A549 (cell line): ENCODE measurements at regions not wholly inside any gene's neighbourhood (a gene's known extent, or its start where the extent isn't known, plus 50 kb on each side); places are given as distances from the start of the nearest gene placed in this dataset.

Experiments
- ATAC-seq, 2 experiments: fragments of 200-7000 bp in 1 of 2; fragments of >200 bp in 1 of 2; cut with Nextera tagmentation in 1 of 2; cut with Tn5 transposase in 1 of 2; 3 replicates each; pipeline versions ENCODE4 v1.8.0 to v1.9.1; 2018 to 2020; ENCODE audit warnings: mild to moderate bottlenecking in 1 of 2, moderate library complexity in 1 of 2
- CTCF ChIA-PET: fragments of 300-600 bp; sonication (Branson Sonifier 250); formaldehyde crosslinking; extraction: SDS; loops from one replicate; lab custom pipeline; 2021; ENCODE audit warnings: antibody characterized with exemption, inconsistent platforms; lab: Yijun Ruan, JAX
- POLR2A ChIA-PET: fragments of 350-600 bp; formaldehyde crosslinking; extraction: SDS; loops from one replicate; lab custom pipeline; 2021; ENCODE audit warnings: antibody characterized with exemption, inconsistent platforms; lab: Yijun Ruan, JAX
- DNase-seq, 2 experiments: peaks; one replicate each; pipeline versions ENCODE4 v3.0.0 to v3.0.0-alpha.2; 2011 to 2016; ENCODE audit warnings: low read depth in 1 of 2, low spot score in 1 of 2
- FAIRE-seq: peaks from 2 replicates; lab custom pipeline; 2011; peaks lifted over from hg19 to GRCh38; lab: Jason Lieb, UNC
- H3K27ac ChIP-seq, 2 experiments: fragments of >200 bp; sonication (Bioruptor Twin); formaldehyde crosslinking; 3 replicates each; pipeline ENCODE4 v1.5.1; 2016 to 2017
- H3K4me1 ChIP-seq: fragments of >200 bp; sonication (Bioruptor Twin); formaldehyde crosslinking; 3 replicates; pipeline ENCODE4 v1.6.1; 2016
- H3K4me2 ChIP-seq: fragments of >200 bp; sonication (Bioruptor Twin); formaldehyde crosslinking; 3 replicates; pipeline ENCODE4 v1.6.1; 2016
- H3K4me3 ChIP-seq: fragments of >200 bp; sonication (Bioruptor Twin); formaldehyde crosslinking; 3 replicates; pipeline ENCODE4 v1.5.1; 2016
- H3K9me3 ChIP-seq: fragments of >200 bp; sonication (Bioruptor Twin); formaldehyde crosslinking; 3 replicates; pipeline ENCODE4 v1.6.1; 2016
- ATOH8 ChIP-seq: fragments of 250-450 bp; sonication (Bioruptor Pico); IDR thresholded peaks from 2 replicates; pipeline ENCODE4 v1.5.0; 2020; ENCODE audit warnings: low read depth, mild to moderate bottlenecking, moderate library complexity
- BHLHE40 ChIP-seq: IDR thresholded peaks from 2 replicates; pipeline ENCODE4 v1.6.1; 2012; ENCODE audit warnings: low read depth, low read length, inconsistent platforms
- CBX2 ChIP-seq: fragments of 200-600 bp; sonication (generic); IDR thresholded peaks from 2 replicates; pipeline ENCODE4 v1.6.1; 2016; ENCODE audit warnings: low read depth, mild to moderate bottlenecking, borderline replicate concordance
- CHD4 ChIP-seq: fragments of 200-600 bp; sonication (generic); IDR thresholded peaks from 2 replicates; pipeline ENCODE4 v1.6.1; 2016; ENCODE audit warnings: antibody characterized with exemption, mild to moderate bottlenecking, borderline replicate concordance
- E2F6 ChIP-seq: IDR thresholded peaks from 2 replicates; pipeline ENCODE4 v1.6.1; 2012; ENCODE audit warnings: low read depth, borderline replicate concordance
- FOSB ChIP-seq: fragments of 250-450 bp; sonication (Bioruptor Pico); IDR thresholded peaks from 2 replicates; pipeline ENCODE4 v1.5.0; 2020; ENCODE audit warnings: mild to moderate bottlenecking, moderate library complexity
- FOSL2 ChIP-seq, 2 experiments: fragments of 450-650 bp in 1 of 2; fragments of >200 bp in 1 of 2; sonication (Bioruptor Twin) in 1 of 2; formaldehyde crosslinking; IDR thresholded peaks; 2 replicates each; pipeline versions ENCODE4 v1.5.0 to v1.6.1; 2016 to 2020; ENCODE audit warnings: mild to moderate bottlenecking in 1 of 2, moderate library complexity in 1 of 2
- GATA3 ChIP-seq: IDR thresholded peaks from 2 replicates; pipeline ENCODE4 v1.6.1; 2012; ENCODE audit warnings: borderline replicate concordance
- HDAC2 ChIP-seq: fragments of 200-600 bp; sonication (generic); IDR thresholded peaks from 2 replicates; pipeline ENCODE4 v1.6.1; 2016
- HOXB5 ChIP-seq: fragments of 250-450 bp; sonication (Bioruptor Pico); IDR thresholded peaks from 2 replicates; pipeline ENCODE4 v1.5.0; 2020; ENCODE audit warnings: mild to moderate bottlenecking, moderate library complexity
- JUNB ChIP-seq: fragments of >200 bp; sonication (Bioruptor Twin); formaldehyde crosslinking; IDR thresholded peaks from 2 replicates; pipeline ENCODE4 v1.6.1; 2016
- MAZ ChIP-seq: fragments of 150-350 bp; IDR thresholded peaks from 2 replicates; pipeline ENCODE4 v1.6.1; 2014; ENCODE audit warnings: antibody characterized with exemption, low read depth, low read length, borderline replicate concordance
- MYC ChIP-seq: IDR thresholded peaks from 2 replicates; pipeline ENCODE4 v1.6.1; 2012; ENCODE audit warnings: mild to moderate bottlenecking, inconsistent platforms, low read length, improper control_type of control experiment, borderline replicate concordance
- NR3C1 ChIP-seq: fragments of >200 bp; sonication (Bioruptor Twin); formaldehyde crosslinking; IDR thresholded peaks from 3 replicates; pipeline ENCODE4 v1.6.1; 2017
- PBX3 ChIP-seq: IDR thresholded peaks from 2 replicates; pipeline ENCODE4 v1.6.1; 2012
- PHF8 ChIP-seq: fragments of 200-600 bp; sonication (generic); IDR thresholded peaks from 2 replicates; pipeline ENCODE4 v1.6.1; 2016; ENCODE audit warnings: low read depth, mild to moderate bottlenecking, antibody characterized with exemption, moderate library complexity, borderline replicate concordance
- POLR2AphosphoS2 ChIP-seq: conservative IDR thresholded peaks from 2 replicates; pipeline ENCODE4 v1.6.1; 2012; ENCODE audit warnings: low read length, improper control_type of control experiment, inconsistent platforms
- RAD21 ChIP-seq, 2 experiments: fragments of >200 bp in 1 of 2; sonication (Bioruptor Twin) in 1 of 2; formaldehyde crosslinking in 1 of 2; IDR thresholded peaks in 1 of 2; conservative IDR thresholded peaks in 1 of 2; 2 replicates in 1 of 2; 3 replicates in 1 of 2; pipeline ENCODE4 v1.6.1; 2012 to 2018; ENCODE audit warnings: inconsistent platforms in 1 of 2
- RARB ChIP-seq: fragments of 250-450 bp; sonication (Bioruptor Pico); IDR thresholded peaks from 2 replicates; pipeline ENCODE4 v1.8.0; 2021; ENCODE audit warnings: mild to moderate bottlenecking, moderate library complexity
- RFX5 ChIP-seq: fragments of 450-650 bp; IDR thresholded peaks from 2 replicates; pipeline ENCODE4 v1.7.1; 2014; ENCODE audit warnings: antibody characterized with exemption, mild to moderate bottlenecking, moderate library complexity
- SREBF2 ChIP-seq: fragments of 450-650 bp; IDR thresholded peaks from 2 replicates; pipeline ENCODE4 v1.6.1; 2014; ENCODE audit warnings: mild to moderate bottlenecking, moderate library complexity
- ZSCAN20 ChIP-seq: fragments of 250-450 bp; sonication (Bioruptor Pico); IDR thresholded peaks from 2 replicates; pipeline ENCODE4 v1.8.0; 2022; ENCODE audit warnings: mild to moderate bottlenecking, moderate library complexity
- WGBS: methylation state at CpG from one replicate; pipeline ENCODE4 v1.1.6; 2017; ENCODE audit errors: missing lambda C conversion rate; 5-methylcytosine and 5-hydroxymethylcytosine counted together
- TF ChIP-seq, protein P1 (sequence below): IDR thresholded peaks from 2 replicates; pipeline ENCODE4 v1.6.1; 2012
- TF ChIP-seq, protein P2 (sequence below): fragments of 250-450 bp; sonication (Bioruptor Pico); IDR thresholded peaks from 2 replicates; pipeline ENCODE4 v1.5.0; 2021; ENCODE audit warnings: mild to moderate bottlenecking, moderate library complexity, borderline replicate concordance
- TF ChIP-seq, protein P3 (sequence below): fragments of >200 bp; sonication (Bioruptor Twin); formaldehyde crosslinking; IDR thresholded peaks from 3 replicates; pipeline ENCODE4 v1.5.1; 2016

DNA sequence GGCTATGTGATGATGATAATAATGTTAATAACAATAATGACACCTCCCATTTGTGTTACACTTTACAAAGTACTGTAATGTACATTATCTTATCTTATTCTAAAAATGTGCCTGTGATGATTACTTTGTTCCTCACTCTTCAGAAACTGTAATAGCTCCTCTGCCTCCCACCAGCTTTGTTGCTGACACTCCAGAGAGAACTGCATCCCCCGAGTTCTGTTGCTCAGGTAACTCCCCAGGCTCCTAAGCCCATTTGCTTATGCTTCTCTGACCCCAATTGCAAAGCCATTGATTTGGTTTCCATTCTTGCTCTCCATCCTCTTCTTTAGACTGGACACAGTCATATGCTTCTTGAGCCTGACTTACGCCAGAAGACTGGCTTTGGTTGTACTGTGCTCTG lies 319.7 kb downstream of the EPM2A start (continued):
- TF ChIP-seq CHD4 (no peak), MAZ (no peak), BHLHE40 (no peak), E2F6 (no peak)
- TF ChIP-seq, protein P1, sequence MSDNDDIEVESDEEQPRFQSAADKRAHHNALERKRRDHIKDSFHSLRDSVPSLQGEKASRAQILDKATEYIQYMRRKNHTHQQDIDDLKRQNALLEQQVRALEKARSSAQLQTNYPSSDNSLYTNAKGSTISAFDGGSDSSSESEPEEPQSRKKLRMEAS: no peak

DNA sequence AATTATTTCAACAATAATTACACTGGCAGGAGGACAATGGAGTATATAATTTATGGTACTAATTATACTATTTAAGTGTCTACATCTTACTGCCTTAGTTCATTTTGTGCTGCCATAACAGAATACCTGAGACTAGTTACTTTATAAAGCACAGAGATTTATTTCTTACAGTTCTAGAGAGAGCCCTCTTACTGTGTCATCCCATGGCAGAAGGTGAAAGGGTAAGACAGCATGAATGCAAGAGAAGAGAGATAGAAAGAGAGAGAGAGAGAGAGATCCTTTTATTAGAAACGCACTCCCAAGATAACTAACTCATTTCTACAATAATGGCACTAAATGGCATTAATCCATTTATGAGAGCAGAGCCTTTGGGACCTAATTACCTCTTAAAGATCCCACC lies 314.7 kb downstream of the EPM2A start:
- WGBS: 0% methylated on average over 1 of the region's 1 CpG
- ATAC-seq (no peak), FAIRE-seq (no peak), DNase-seq (no peak)
- CTCF ChIA-PET: no interaction called here
- no peaks in the 10 kb centered on the region for H3K4me1 ChIP-seq
- H3K4me2 ChIP-seq: no peak overlapping the region
- no peak overlapping the region for H3K27ac ChIP-seq
- no peak overlapping the region for H3K4me3 ChIP-seq
- POLR2A ChIA-PET: no interaction called here
- no peaks in the 10 kb centered on the region for H3K9me3 ChIP-seq
- TF ChIP-seq HDAC2: no peak
- TF ChIP-seq FOSL2 (IDR thresholded peaks at IDR 0.05): no peak
- TF ChIP-seq FOSL2 (CRISPR knock-in tag; IDR thresholded peaks at IDR 0.05): no peak
- TF ChIP-seq FOSB (CRISPR knock-in tag): no peak
- no peak for TF ChIP-seq HOXB5 (CRISPR knock-in tag)
- no peak for TF ChIP-seq CBX2
- TF ChIP-seq ZSCAN20 (CRISPR knock-in tag): no peak

GRCh38 chr6:145423936-145424335 lies 311.4 kb downstream of the EPM2A start:
- H3K4me1 ChIP-seq: no peaks in the 10 kb centered on the region
- H3K4me2 ChIP-seq: no peak overlapping the region
- DNase-seq: no peak
- ATAC-seq: no peak
- H3K9me3 ChIP-seq: no peaks in the 10 kb centered on the region
- ChIA-PET CTCF (no interaction called here), POLR2A (no interaction called here)
- H3K4me3 ChIP-seq: no peak overlapping the region
- FAIRE-seq: no peak
- 6% methylated on average over 1 of the region's 3 CpGs for WGBS
- H3K27ac ChIP-seq: no peak overlapping the region
- TF ChIP-seq JUNB (no peak), NR3C1 (no peak), SREBF2 (no peak), RARB (CRISPR knock-in tag) (no peak), PHF8 (no peak), MYC (no peak), RAD21 (conservative IDR thresholded peaks at IDR 0.05 in 1 of 2, IDR thresholded peaks at IDR 0.05 in 1 of 2) (no peak), RFX5 (no peak), HDAC2 (no peak), GATA3 (no peak), POLR2AphosphoS2 (no peak), ATOH8 (CRISPR knock-in tag) (no peak), PBX3 (no peak), FOSB (CRISPR knock-in tag) (no peak)
- TF ChIP-seq, protein P2, sequence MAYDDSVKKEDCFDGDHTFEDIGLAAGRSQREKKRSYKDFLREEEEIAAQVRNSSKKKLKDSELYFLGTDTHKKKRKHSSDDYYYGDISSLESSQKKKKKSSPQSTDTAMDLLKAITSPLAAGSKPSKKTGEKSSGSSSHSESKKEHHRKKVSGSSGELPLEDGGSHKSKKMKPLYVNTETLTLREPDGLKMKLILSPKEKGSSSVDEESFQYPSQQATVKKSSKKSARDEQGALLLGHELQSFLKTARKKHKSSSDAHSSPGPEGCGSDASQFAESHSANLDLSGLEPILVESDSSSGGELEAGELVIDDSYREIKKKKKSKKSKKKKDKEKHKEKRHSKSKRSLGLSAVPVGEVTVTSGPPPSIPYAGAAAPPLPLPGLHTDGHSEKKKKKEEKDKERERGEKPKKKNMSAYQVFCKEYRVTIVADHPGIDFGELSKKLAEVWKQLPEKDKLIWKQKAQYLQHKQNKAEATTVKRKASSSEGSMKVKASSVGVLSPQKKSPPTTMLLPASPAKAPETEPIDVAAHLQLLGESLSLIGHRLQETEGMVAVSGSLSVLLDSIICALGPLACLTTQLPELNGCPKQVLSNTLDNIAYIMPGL (CRISPR knock-in tag): no peak
- TF ChIP-seq, protein P3, sequence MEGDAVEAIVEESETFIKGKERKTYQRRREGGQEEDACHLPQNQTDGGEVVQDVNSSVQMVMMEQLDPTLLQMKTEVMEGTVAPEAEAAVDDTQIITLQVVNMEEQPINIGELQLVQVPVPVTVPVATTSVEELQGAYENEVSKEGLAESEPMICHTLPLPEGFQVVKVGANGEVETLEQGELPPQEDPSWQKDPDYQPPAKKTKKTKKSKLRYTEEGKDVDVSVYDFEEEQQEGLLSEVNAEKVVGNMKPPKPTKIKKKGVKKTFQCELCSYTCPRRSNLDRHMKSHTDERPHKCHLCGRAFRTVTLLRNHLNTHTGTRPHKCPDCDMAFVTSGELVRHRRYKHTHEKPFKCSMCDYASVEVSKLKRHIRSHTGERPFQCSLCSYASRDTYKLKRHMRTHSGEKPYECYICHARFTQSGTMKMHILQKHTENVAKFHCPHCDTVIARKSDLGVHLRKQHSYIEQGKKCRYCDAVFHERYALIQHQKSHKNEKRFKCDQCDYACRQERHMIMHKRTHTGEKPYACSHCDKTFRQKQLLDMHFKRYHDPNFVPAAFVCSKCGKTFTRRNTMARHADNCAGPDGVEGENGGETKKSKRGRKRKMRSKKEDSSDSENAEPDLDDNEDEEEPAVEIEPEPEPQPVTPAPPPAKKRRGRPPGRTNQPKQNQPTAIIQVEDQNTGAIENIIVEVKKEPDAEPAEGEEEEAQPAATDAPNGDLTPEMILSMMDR: no peak
- TF ChIP-seq, protein P1: no peak
- TF ChIP-seq, all 56 proteins: peak for 0
